RWPE2 (cell line): ENCODE measurements at regions not wholly inside any gene's neighbourhood (a gene's known extent, or its start where the extent isn't known, plus 50 kb on each side); places are given as distances from the start of the nearest gene placed in this dataset.

Source experiments
- ATAC-seq: fragments of 200-7000 bp; cut with Tn5 transposase; 3 replicates; pipeline ENCODE4 v1.9.1; 2021; ENCODE audit warnings: low read depth
- DNase-seq: peaks from one replicate; pipeline ENCODE4 v3.0.0-alpha.2; 2020; ENCODE audit warnings: low spot score
- H3K27ac ChIP-seq: fragments of 450-650 bp; 2 replicates; pipeline ENCODE4 v1.5.1; 2017; ENCODE audit warnings: mild to moderate bottlenecking; ENCODE audit not compliant: poor library complexity, severe bottlenecking
- H3K27me3 ChIP-seq: fragments of 250-450 bp; sonication (Bioruptor Pico); 2 replicates; pipeline ENCODE4 v1.5.1; 2021; ENCODE audit warnings: mild to moderate bottlenecking, moderate library complexity; ENCODE audit not compliant: insufficient read depth, poor library complexity, severe bottlenecking
- H3K36me3 ChIP-seq: fragments of 250-450 bp; sonication (Bioruptor Pico); 2 replicates; pipeline ENCODE4 v1.5.1; 2020; ENCODE audit warnings: low read depth, mild to moderate bottlenecking, moderate library complexity
- H3K4me1 ChIP-seq: fragments of 250-450 bp; sonication (Bioruptor Pico); 2 replicates; pipeline ENCODE4 v1.5.1; 2021; ENCODE audit warnings: mild to moderate bottlenecking, moderate library complexity; ENCODE audit not compliant: insufficient read depth, poor library complexity, severe bottlenecking
- H3K4me3 ChIP-seq: fragments of 250-450 bp; sonication (Bioruptor Pico); 2 replicates; pipeline ENCODE4 v1.5.1; 2021; ENCODE audit warnings: mild to moderate bottlenecking, moderate library complexity; ENCODE audit not compliant: severe bottlenecking
- H3K9me3 ChIP-seq: fragments of 250-450 bp; sonication (Bioruptor Pico); 2 replicates; pipeline ENCODE4 v1.5.1; 2021; ENCODE audit warnings: mild to moderate bottlenecking, moderate library complexity; ENCODE audit not compliant: severe bottlenecking
- TF ChIP-seq, protein P1 (sequence below): fragments of 450-650 bp; IDR thresholded peaks from one replicate; pipeline ENCODE4 v1.5.1; 2017; ENCODE audit warnings: mild to moderate bottlenecking, moderate library complexity; ENCODE audit not compliant: poor library complexity, severe bottlenecking

DNA sequence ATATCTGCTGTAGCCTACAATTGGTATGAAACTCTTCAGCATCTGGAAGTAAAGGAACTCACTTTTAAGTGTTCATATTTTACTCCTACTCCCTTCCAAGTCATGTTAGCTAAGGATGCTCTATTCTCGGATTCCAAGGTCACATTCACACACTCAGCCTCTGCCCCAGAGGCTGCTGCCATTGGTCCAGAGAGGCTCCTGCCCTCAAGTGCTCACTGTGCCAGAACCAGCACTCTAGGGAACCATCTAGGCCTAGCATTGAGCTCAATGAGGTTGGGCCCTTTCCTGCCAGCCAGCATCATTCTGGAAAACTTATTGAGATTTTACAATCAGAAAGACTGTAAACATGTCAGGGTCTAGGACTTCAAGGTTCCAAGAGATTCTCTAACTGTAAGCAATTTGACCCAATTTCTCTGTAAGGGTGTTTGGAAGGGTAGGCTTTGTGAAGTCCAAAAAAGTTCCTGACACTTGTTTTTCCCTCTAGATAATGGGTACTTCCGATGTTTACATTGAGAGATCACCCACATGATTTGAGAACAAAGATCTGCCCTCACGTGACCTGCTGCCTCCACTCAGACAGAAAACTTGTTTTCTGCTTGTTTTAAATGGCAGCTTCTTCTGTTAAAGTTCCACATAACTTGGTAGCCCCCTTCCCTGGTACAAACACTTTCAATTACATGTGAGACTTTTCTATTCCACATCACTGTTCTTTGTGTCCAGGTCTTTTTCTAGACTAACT lies 94.9 kb downstream of the MAB21L3 start:
- H3K4me1 ChIP-seq: no peaks in the 10 kb centered on the region
- H3K27me3 ChIP-seq: peaks cover 11% of the 10 kb centered on the region
- no peak for ATAC-seq
- DNase-seq: no peak
- TF ChIP-seq, protein P1, sequence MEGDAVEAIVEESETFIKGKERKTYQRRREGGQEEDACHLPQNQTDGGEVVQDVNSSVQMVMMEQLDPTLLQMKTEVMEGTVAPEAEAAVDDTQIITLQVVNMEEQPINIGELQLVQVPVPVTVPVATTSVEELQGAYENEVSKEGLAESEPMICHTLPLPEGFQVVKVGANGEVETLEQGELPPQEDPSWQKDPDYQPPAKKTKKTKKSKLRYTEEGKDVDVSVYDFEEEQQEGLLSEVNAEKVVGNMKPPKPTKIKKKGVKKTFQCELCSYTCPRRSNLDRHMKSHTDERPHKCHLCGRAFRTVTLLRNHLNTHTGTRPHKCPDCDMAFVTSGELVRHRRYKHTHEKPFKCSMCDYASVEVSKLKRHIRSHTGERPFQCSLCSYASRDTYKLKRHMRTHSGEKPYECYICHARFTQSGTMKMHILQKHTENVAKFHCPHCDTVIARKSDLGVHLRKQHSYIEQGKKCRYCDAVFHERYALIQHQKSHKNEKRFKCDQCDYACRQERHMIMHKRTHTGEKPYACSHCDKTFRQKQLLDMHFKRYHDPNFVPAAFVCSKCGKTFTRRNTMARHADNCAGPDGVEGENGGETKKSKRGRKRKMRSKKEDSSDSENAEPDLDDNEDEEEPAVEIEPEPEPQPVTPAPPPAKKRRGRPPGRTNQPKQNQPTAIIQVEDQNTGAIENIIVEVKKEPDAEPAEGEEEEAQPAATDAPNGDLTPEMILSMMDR: no peak
- H3K4me3 ChIP-seq: no peak overlapping the region
- no peaks in the 10 kb centered on the region for H3K36me3 ChIP-seq
- no peaks in the 10 kb centered on the region for H3K9me3 ChIP-seq
- H3K27ac ChIP-seq: no peak overlapping the region

GRCh38 chr1:116207126-116207735 lies 96.0 kb downstream of the MAB21L3 start:
- no peaks in the 10 kb centered on the region for H3K9me3 ChIP-seq
- H3K36me3 ChIP-seq: no peaks in the 10 kb centered on the region
- peaks cover 3% of the 10 kb centered on the region for H3K27me3 ChIP-seq
- DNase-seq: no peak
- TF ChIP-seq, protein P1: no peak
- no peak for ATAC-seq
- H3K27ac ChIP-seq: no peak overlapping the region
- no peaks in the 10 kb centered on the region for H3K4me1 ChIP-seq
- H3K4me3 ChIP-seq: no peak overlapping the region

DNA sequence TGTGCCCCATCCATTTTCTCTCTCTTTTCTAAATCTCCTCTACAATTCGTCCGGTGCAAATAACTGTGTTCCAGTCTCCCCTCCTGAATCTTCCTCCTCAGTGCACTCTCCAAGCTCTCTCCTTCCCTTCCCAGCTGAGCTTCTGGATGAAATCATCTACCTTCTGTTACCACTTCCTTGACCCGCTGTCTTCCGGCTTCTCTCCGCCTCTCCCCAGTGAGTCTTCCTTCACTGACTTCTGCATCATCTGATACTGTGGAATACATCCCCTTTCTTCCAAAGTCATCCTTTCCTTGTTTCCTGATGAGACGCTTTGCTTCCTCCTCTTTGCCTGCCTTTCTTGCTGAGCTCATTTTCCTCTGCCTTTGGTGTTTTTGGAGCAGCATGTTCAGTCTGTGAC lies 96.9 kb downstream of the MAB21L3 start:
- TF ChIP-seq, protein P1: no peak
- Histone ChIP-seq H3K27ac (no peak overlapping the region), H3K9me3 (no peaks in the 10 kb centered on the region), H3K4me3 (no peak overlapping the region), H3K27me3 (no peaks in the 10 kb centered on the region), H3K36me3 (no peaks in the 10 kb centered on the region), H3K4me1 (no peaks in the 10 kb centered on the region)
- no peak for ATAC-seq
- DNase-seq: no peak

GRCh38 chr1:116211294-116211693 lies 100.1 kb downstream of the MAB21L3 start:
- Histone ChIP-seq H3K36me3 (no peaks in the 10 kb centered on the region), H3K4me3 (no peak overlapping the region), H3K27ac (no peak overlapping the region), H3K27me3 (no peaks in the 10 kb centered on the region), H3K9me3 (no peaks in the 10 kb centered on the region), H3K4me1 (no peaks in the 10 kb centered on the region)
- no peak for DNase-seq
- TF ChIP-seq, protein P1: no peak
- no peak for ATAC-seq

- ATAC-seq (no peak), DNase-seq (no peak)
- H3K27ac ChIP-seq: no peak overlapping the region
- H3K9me3 ChIP-seq: no peaks in the 10 kb centered on the region
- H3K4me3 ChIP-seq: no peak overlapping the region
- H3K36me3 ChIP-seq: no peaks in the 10 kb centered on the region
- no peaks in the 10 kb centered on the region for H3K27me3 ChIP-seq
- TF ChIP-seq, protein P1: no peak
- no peaks in the 10 kb centered on the region for H3K4me1 ChIP-seq
Measured at GRCh38 chr1:116218922-116219321, 107.7 kb downstream of the MAB21L3 start.
